ENCODE measurements at regions not wholly inside any gene's neighbourhood (a gene's known extent, or its start where the extent isn't known, plus 50 kb on each side); places are given as distances from the start of the nearest gene placed in this dataset.

DNA sequence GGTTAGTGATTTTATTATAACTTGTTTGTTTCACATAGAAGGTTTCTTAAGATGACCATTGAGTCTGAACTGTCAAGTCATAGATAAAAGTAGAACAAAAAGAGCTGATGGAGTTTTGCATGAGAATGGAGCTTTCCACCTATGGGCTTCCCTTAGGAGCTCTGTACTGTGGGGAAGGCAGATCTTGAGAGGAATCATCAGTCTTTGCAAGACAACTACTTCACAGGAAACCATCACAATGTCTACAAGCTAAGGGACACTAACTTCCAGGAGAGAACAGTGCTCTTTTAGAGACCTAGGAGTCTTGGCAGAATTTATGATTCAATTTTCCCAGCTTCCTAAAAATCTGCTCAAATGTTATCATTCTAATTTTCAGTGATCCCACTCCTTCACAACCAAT is 78.2 kb downstream of the FBXO5 start:
- TF ChIP-seq, protein P1, sequence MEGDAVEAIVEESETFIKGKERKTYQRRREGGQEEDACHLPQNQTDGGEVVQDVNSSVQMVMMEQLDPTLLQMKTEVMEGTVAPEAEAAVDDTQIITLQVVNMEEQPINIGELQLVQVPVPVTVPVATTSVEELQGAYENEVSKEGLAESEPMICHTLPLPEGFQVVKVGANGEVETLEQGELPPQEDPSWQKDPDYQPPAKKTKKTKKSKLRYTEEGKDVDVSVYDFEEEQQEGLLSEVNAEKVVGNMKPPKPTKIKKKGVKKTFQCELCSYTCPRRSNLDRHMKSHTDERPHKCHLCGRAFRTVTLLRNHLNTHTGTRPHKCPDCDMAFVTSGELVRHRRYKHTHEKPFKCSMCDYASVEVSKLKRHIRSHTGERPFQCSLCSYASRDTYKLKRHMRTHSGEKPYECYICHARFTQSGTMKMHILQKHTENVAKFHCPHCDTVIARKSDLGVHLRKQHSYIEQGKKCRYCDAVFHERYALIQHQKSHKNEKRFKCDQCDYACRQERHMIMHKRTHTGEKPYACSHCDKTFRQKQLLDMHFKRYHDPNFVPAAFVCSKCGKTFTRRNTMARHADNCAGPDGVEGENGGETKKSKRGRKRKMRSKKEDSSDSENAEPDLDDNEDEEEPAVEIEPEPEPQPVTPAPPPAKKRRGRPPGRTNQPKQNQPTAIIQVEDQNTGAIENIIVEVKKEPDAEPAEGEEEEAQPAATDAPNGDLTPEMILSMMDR (IDR thresholded peaks at IDR 0.05; ENCODE audit: insufficient read depth, low read length): no peak
- TF ChIP-seq POLR2AphosphoS5 (IDR thresholded peaks at IDR 0.05; ENCODE audit: low read depth) (no peak), GABPA (IDR thresholded peaks at IDR 0.05; ENCODE audit: low read depth) (no peak)
- TF ChIP-seq, protein P2, sequence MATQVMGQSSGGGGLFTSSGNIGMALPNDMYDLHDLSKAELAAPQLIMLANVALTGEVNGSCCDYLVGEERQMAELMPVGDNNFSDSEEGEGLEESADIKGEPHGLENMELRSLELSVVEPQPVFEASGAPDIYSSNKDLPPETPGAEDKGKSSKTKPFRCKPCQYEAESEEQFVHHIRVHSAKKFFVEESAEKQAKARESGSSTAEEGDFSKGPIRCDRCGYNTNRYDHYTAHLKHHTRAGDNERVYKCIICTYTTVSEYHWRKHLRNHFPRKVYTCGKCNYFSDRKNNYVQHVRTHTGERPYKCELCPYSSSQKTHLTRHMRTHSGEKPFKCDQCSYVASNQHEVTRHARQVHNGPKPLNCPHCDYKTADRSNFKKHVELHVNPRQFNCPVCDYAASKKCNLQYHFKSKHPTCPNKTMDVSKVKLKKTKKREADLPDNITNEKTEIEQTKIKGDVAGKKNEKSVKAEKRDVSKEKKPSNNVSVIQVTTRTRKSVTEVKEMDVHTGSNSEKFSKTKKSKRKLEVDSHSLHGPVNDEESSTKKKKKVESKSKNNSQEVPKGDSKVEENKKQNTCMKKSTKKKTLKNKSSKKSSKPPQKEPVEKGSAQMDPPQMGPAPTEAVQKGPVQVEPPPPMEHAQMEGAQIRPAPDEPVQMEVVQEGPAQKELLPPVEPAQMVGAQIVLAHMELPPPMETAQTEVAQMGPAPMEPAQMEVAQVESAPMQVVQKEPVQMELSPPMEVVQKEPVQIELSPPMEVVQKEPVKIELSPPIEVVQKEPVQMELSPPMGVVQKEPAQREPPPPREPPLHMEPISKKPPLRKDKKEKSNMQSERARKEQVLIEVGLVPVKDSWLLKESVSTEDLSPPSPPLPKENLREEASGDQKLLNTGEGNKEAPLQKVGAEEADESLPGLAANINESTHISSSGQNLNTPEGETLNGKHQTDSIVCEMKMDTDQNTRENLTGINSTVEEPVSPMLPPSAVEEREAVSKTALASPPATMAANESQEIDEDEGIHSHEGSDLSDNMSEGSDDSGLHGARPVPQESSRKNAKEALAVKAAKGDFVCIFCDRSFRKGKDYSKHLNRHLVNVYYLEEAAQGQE (IDR thresholded peaks at IDR 0.05; ENCODE audit: insufficient replicate concordance, low read depth): no peak
